RPMI8226 (cell line): ENCODE measurements at regions not wholly inside any gene's neighbourhood (a gene's known extent, or its start where the extent isn't known, plus 50 kb on each side); places are given as distances from the start of the nearest gene placed in this dataset.

Experiments
- DNase-seq: peaks from one replicate; pipeline ENCODE4 v3.0.0-alpha.2; 2015

GRCh38 chr9:88221105-88221504 lies 82.8 kb upstream of the SPATA31C2 start:
- no peak for DNase-seq

DNA sequence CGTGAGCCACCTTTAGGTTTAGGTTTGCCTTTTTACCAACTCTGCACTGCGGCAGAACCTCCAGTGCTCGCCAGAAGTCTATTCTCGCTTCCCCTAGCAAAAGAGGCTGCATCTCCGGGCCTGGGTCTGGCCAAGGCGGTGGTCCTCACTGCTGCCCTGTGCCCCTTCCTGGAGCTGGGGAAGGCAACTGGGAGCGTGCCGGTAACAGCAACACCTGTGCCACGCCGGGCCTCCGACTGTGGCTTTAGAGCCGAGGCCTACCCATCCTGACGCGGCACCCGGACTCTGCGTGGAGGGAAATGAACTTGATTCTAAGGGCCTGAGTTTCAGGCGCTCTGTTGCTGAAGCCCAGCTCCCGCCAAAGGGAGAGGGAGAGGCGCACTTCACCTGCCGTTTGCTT lies 82.4 kb upstream of the SPATA31C2 start:
- DNase-seq = no peak

DNA sequence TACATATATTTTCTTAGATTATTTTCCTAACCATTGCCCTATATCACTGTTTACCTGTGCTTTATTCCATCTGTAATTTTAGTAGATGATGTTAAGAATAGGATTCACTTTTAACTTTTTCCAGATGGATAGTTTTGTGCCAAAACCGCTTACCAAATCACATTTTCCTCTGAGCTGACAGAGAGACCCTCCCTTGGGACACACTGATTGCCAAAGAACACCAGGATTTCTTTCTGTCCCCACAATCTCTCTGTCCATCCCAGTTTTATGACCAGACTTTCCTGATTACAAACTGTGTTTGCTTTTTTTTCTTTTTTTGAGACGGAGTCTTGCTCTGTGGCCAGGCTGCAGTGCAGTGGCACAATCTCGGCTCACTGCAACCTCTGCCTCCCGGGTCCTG lies 81.3 kb upstream of the SPATA31C2 start:
- no peak for DNase-seq

DNA sequence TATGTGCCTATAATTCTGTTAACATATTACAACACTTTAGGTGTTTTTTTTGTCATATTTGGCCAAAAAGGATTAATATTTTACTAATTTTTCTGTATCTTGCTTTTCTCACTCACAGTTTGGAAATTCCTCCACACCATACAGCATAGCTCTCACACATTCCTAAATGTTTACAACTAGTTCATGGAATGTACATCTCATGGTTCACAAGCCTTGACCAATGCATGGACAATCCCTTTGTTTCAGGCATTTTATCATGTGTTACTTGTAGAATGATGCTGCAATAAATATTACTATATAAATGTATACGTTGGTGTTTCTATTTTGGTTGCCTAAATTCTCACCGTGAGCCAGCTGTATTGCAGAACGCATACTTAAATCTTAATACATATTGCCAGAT lies 80.5 kb upstream of the SPATA31C2 start:
- no peak for DNase-seq

DNA sequence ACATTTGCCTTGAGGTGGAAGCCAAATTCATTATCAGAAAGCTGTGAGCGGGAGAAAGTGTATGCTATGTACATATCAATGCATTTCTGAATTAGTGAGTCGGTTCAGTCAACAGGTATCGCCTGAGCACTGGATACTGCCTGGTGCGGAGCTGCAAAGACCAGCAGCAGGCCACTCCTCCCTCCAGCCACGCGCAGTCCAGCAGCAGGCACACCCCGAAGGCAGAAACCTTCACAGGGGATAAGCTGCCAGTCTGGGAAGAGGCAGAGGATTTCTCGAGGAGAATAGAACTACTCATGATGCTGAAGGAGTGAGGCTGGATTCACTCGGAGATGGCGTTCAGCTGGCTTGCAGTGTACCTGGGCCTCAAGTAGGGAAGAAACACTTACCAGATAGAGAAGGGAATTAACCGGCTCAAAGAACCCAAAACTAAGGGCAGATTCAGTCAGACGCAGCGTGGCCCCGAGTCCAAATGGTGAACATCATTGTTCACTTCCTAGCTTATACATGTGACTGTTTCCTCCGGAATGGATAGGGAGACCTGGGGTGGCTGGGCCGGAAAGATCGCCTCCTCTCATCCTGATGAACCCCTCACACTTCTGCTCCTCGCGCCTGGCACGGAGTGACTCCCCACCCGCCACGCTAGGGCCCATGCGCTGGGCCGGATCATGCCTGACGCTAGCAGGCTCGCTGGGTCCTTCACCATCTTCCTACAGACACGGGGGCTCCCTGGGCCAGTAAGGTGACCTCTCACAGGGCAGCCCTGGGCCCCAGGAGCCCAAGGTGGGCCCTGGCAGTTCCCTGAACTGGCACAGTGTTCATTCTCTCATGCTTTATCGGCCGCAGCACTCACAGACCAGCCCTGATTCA lies 78.1 kb upstream of the SPATA31C2 start:
- DNase-seq = no peak

DNA sequence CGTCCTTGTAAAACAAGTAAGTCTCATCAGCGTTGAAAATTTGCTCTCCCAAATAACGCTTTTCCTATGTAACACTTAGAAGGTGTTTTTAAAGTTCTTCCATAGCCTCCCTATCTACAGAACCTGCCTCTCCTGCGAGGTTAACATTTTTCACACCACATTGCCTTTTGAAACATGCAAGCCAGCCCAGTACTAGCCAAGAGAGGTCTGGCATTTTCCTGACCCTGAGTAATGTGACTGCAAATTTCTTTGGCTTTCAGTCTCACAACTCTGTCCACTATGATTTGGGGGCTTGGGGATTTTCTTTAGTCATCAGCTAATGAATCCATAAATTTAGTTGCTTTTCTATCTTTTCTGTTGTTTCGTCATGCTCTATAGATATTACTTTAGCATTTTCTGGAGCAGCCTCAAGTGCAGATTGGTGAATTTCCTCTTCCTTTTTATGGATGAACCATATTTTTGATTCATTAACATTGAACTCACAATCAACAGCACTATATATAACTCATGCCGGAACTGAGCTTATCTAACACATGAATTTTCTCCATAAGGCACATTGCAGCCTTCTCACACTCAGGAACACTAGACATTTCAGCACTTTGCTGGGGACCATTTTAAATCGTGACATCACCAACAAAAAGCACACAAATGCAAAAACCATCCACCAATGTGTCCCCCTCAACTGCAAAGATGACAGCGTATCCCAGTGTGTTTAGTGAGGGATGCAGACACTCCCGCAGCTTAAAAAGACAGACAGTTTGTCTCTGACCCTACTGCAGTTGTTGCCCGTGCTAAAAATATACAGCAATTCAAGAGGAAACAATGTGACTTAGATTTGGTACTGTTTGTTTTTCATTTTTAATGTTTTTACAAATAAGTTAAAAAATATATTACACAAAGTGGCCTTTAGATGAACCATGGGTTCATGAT lies 77.2 kb upstream of the SPATA31C2 start:
- no peak for DNase-seq

GRCh38 chr9:88202321-88202720 lies 64.0 kb upstream of the SPATA31C2 start:
- DNase-seq = no peak

- no peak for DNase-seq
These were observed 60.1 kb upstream of the SPATA31C2 start for GRCh38 chr9:88198341-88198807.

GRCh38 chr9:88197781-88198340 lies 59.6 kb upstream of the SPATA31C2 start:
- no peak for DNase-seq

- DNase-seq = no peak
These were observed 58.7 kb upstream of the SPATA31C2 start for GRCh38 chr9:88197016-88197415.

DNA sequence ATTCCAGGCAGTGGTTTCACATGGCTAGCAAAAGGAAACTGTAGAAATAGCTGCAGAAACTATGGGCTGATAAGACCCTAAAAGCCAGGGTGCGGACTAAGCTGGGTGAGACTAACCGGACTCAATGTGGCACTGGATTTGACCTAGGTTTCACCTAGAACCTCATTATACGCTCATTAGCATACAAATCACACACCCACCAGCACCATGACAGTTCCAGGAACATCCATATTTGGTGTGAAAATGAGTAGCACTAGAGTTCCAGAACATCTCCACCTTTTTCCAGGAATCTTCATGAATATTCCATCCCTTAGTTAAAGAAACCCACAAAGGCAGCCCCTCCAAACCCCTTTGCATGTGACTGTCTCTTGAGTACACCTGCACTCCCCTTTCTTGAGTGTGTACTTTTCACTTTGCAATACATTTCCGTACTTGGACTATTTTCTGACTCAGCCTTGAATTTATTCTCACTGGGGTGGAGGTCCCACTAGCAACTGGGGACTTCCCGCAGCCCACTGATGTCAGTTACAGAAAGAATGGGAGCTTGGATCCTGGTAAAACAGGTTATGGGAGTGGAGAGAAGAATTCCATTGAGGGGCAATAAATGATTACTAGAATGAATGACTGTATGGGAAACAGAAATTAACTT lies 58.0 kb upstream of the SPATA31C2 start:
- DNase-seq = no peak

DNA sequence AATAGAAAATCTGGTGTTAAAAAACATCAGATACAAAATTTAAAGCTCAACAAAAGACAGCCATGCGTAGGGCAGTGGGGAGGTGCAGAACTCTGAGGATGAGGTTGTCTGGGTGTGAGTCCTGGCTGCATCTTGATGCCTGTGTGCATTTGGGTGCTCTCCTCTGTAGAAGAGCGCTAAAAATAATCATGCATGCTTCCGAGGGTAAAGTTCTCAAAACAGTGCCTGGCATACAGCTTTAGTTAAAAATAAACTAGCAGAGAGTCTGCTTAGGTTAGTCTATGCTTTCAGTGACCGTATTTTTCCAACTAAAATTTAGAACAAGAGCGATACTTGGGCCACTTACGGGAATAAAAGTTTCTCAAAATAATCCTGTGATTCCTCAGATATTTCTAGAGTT lies 55.5 kb upstream of the SPATA31C2 start:
- DNase-seq = no peak

DNA sequence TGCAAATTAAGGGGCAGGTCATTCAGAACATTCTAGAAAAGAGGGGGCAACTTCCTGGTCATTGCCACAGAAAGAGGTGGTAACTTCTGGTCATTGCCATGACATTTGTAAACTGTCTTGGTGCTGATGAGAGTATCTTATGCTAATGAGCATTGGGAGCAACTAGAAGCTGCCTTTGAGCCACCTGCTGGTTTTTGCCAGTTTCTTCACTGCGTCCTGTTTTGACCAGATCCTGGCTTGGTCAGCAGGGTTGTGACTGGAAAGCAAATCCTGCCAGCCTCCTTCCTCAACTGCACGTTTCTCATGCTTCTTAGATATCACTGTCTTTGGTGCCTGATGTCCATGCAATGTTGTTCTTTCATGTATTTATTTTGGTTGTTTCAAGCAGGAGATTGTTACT lies 53.2 kb upstream of the SPATA31C2 start:
- no peak for DNase-seq

GRCh38 chr9:88189371-88189770 lies 51.1 kb upstream of the SPATA31C2 start:
- no peak for DNase-seq
